H1 (cell line): ENCODE measurements at regions not wholly inside any gene's neighbourhood (a gene's known extent, or its start where the extent isn't known, plus 50 kb on each side); places are given as distances from the start of the nearest gene placed in this dataset.

Source experiments
- BACH1 ChIP-seq: IDR thresholded peaks from 2 replicates; pipeline ENCODE4 v1.6.1; 2012; ENCODE audit warnings: low read length, improper control_type of control experiment
- JUND ChIP-seq: IDR thresholded peaks from 2 replicates; pipeline ENCODE4 v1.6.1; 2011; ENCODE audit warnings: mild to moderate bottlenecking, improper control_type of control experiment, low read length
- RAD21 ChIP-seq, 2 experiments: IDR thresholded peaks in 1 of 2; conservative IDR thresholded peaks in 1 of 2; 2 replicates each; pipeline ENCODE4 v1.6.1; 2011; ENCODE audit warnings: low read depth in 2 of 2, low read length in 2 of 2, improper control_type of control experiment in 1 of 2, inconsistent platforms in 1 of 2, mild to moderate bottlenecking in 1 of 2, moderate library complexity in 1 of 2
- RXRA ChIP-seq: IDR thresholded peaks from 2 replicates; pipeline ENCODE4 v1.6.1; 2011; ENCODE audit warnings: low read depth, mild to moderate bottlenecking, low read length, moderate library complexity; ENCODE audit not compliant: insufficient read depth
- SP4 ChIP-seq: IDR thresholded peaks from 2 replicates; pipeline ENCODE4 v1.6.1; 2012; ENCODE audit warnings: low read length, inconsistent platforms
- TEAD4 ChIP-seq: IDR thresholded peaks from 2 replicates; pipeline ENCODE4 v1.6.1; 2012; ENCODE audit warnings: low read depth, low read length, inconsistent platforms, mixed read lengths
- TF ChIP-seq, protein P1 (sequence below): IDR thresholded peaks from 2 replicates; pipeline ENCODE4 v1.6.1; 2012; ENCODE audit warnings: inconsistent platforms

GRCh38 chr5:125054146-125054545 is 307.7 kb upstream of the ZNF608 start (continued):
- no peak for TF ChIP-seq JUND
- TF ChIP-seq, protein P1, sequence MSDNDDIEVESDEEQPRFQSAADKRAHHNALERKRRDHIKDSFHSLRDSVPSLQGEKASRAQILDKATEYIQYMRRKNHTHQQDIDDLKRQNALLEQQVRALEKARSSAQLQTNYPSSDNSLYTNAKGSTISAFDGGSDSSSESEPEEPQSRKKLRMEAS, result no peak
- no peak for TF ChIP-seq BACH1
- TF ChIP-seq TEAD4, result no peak
- TF ChIP-seq RAD21 (IDR thresholded peaks at IDR 0.05 in 1 of 2, conservative IDR thresholded peaks at IDR 0.05 in 1 of 2; ENCODE audit: low read depth in 2 of 2, low read length in 2 of 2), result peak in 1 of 2 experiments; percentile 22; a peak in 1 of 4 replicates
- TF ChIP-seq SP4, result no peak
- TF ChIP-seq RXRA, result no peak
